ENCODE measurements at regions not wholly inside any gene's neighbourhood (a gene's known extent, or its start where the extent isn't known, plus 50 kb on each side); places are given as distances from the start of the nearest gene placed in this dataset.

GRCh38 chr2:59909147-59909546 is 644.3 kb downstream of the BCL11A start:
- no peaks in the 10 kb centered on the region; the same call in 1 of the 2 replicates for H3K23me2 ChIP-seq (ENCODE audit: low read depth, low read length)
- no peak overlapping the region for H3K56ac ChIP-seq (replicated peaks; ENCODE audit: insufficient read length, low read depth, low read length)
- FAIRE-seq: no peak
- H3K27me3 ChIP-seq (replicated peaks in 1 of 4; ENCODE audit: control insufficient read depth in 3 of 4, extremely low read depth in 1 of 4, insufficient read depth in 3 of 4, low read length in 3 of 4): no peaks in the 10 kb centered on the region
- H2BK15ac ChIP-seq (ENCODE audit: low read length): no peak overlapping the region
- ChIA-PET POLR2A (ENCODE audit: partially characterized antibody) (no interaction called here), CTCF (ENCODE audit: partially characterized antibody) (no interaction called here)
- H3K4ac ChIP-seq (replicated peaks; ENCODE audit: insufficient read length, low read depth, low read length): no peak overlapping the region
- no peak for DNase-seq (ENCODE audit: low read depth in 1 of 2, low spot score in 2 of 2)
- no peak overlapping the region for H3K4me2 ChIP-seq (ENCODE audit: insufficient read depth in 1 of 2, low read depth in 2 of 2, low read length in 2 of 2)
- H2BK12ac ChIP-seq (ENCODE audit: low read depth, low read length): no peak overlapping the region
- no peak overlapping the region for H4K5ac ChIP-seq (ENCODE audit: insufficient read length, low read depth, low read length)
- H3K9ac ChIP-seq (replicated peaks in 1 of 4; ENCODE audit: extremely low read depth in 1 of 4, low read depth in 3 of 4, low read length in 3 of 4): no peak overlapping the region
- H3K9me3 ChIP-seq (ENCODE audit: insufficient read depth in 2 of 2, low read depth in 1 of 2, low read length in 1 of 2): no peaks in the 10 kb centered on the region
- H2BK20ac ChIP-seq (ENCODE audit: low read length): no peak overlapping the region
- H2AFZ ChIP-seq (ENCODE audit: low read length): no peak overlapping the region
- no peak overlapping the region for H3K4me3 ChIP-seq (ENCODE audit: extremely low read depth in 1 of 4, insufficient read depth in 2 of 4, low read depth in 3 of 4, low read length in 4 of 4)
- peaks cover 0 to 3% (median 0%) of the 10 kb centered on the region in 4 experiments; a peak in 1 of 7 replicates for H3K4me1 ChIP-seq (replicated peaks in 1 of 4; ENCODE audit: control insufficient read depth in 3 of 4, insufficient read depth in 4 of 4, low read length in 3 of 4)
- H3K18ac ChIP-seq (ENCODE audit: extremely low read depth, low read length): no peak overlapping the region
- no peak overlapping the region for H4K91ac ChIP-seq (replicated peaks; ENCODE audit: insufficient read length, low read length)
- no peak overlapping the region for H2BK5ac ChIP-seq (ENCODE audit: low read depth, low read length)
- H3K23ac ChIP-seq (ENCODE audit: insufficient read length): no peak overlapping the region
- no peak overlapping the region for H2AK5ac ChIP-seq (ENCODE audit: low read depth, low read length)
- H3K79me1 ChIP-seq (ENCODE audit: low read depth, low read length): no peaks in the 10 kb centered on the region
- TF ChIP-seq ASH2L (IDR thresholded peaks at IDR 0.05; ENCODE audit: low read length) (no peak), CBX5 (IDR thresholded peaks at IDR 0.05; ENCODE audit: low read depth, low read length) (no peak), SIX5 (IDR thresholded peaks at IDR 0.05; ENCODE audit: low read depth, low read length) (no peak), SP4 (IDR thresholded peaks at IDR 0.05; ENCODE audit: low read length) (no peak), RFX5 (IDR thresholded peaks at IDR 0.05; ENCODE audit: borderline replicate concordance, low read depth, low read length) (no peak), ZNF274 (IDR thresholded peaks at IDR 0.05; ENCODE audit: borderline replicate concordance, extremely low read depth, low read length) (no peak)
- H3K14ac ChIP-seq (ENCODE audit: insufficient read length): no peak overlapping the region
- H3K36me3 ChIP-seq (ENCODE audit: control insufficient read depth in 2 of 4, insufficient read depth in 4 of 4, low read length in 3 of 4): no peaks in the 10 kb centered on the region
- no peak overlapping the region for H4K8ac ChIP-seq (ENCODE audit: extremely low read depth, insufficient read depth, low read length)
- H2BK120ac ChIP-seq (replicated peaks; ENCODE audit: low read depth, low read length): no peak overlapping the region
- 75% methylated on average over 3 of the region's 3 CpGs; no CpG with 5 or more reads in 1 of the 2 experiments for WGBS, 2 experiments (ENCODE audit: extremely low coverage in 1 of 2, insufficient coverage in 1 of 2, insufficient read length in 1 of 2, insufficient replicate concordance in 2 of 2, low coverage in 1 of 2, low lambda C conversion rate in 2 of 2, missing lambda C conversion rate in 1 of 2)
- no peaks in the 10 kb centered on the region for H3K79me2 ChIP-seq (ENCODE audit: control insufficient read depth in 1 of 2, insufficient read depth in 2 of 2, low read length in 2 of 2)
- no peaks in the 10 kb centered on the region for H4K20me1 ChIP-seq (replicated peaks in 1 of 2; ENCODE audit: control insufficient read depth in 1 of 2, insufficient read depth in 2 of 2, low read length in 2 of 2)
- no peak overlapping the region for H3K27ac ChIP-seq (ENCODE audit: low read depth, low read length)
